Dermis blood vessel endothelial cell (primary cell): ENCODE measurements at regions not wholly inside any gene's neighbourhood (a gene's known extent, or its start where the extent isn't known, plus 50 kb on each side); places are given as distances from the start of the nearest gene placed in this dataset.
"Not testable (repeated sequence)": the region's sequence is repeated elsewhere in the genome, so short reads cannot be mapped to it uniquely, and the experiment has no call there.

Experiments used
- DNase-seq: peaks from one replicate; pipeline ENCODE4 v3.0.0; 2010

DNA sequence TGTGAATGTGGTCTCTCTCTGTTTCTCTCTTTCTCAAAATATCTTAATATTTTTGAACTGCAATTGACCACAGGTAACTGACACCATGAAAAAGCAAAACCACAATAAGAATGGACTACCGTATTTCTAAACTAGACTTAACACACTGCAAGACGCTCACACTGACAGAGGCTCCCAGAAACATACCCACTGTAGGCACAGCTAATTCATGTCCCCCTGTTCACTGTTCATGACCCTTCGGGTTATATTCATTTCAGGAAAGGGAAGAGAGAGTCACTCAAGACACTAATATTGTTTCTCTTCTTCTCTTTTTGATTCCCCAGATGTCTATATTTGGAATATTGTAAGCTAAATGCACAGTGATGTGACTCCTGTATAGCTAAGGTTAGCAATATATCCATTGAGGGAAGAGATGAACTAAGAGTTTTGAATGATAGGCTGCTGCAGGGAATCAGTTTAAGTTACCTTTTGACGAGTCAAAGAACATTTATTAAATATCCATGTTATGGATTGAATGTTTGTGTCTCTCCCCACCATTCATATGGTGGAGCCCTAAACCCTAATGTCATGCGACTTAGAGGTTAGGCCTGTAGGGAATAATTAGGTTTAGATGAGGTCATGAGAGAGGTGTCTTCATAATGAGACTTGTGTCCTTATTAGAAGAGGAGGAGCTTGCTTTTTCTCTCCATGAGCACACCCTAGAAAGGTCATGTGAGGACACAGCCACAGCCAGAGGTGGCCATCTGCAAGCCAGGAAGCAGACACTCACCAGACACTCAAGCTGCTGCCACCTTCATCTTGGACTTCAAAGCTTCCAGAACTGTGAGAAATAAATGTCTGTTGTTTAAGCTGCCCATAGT is 216.6 kb upstream of the GRM7 start:
- no peak for DNase-seq

DNA sequence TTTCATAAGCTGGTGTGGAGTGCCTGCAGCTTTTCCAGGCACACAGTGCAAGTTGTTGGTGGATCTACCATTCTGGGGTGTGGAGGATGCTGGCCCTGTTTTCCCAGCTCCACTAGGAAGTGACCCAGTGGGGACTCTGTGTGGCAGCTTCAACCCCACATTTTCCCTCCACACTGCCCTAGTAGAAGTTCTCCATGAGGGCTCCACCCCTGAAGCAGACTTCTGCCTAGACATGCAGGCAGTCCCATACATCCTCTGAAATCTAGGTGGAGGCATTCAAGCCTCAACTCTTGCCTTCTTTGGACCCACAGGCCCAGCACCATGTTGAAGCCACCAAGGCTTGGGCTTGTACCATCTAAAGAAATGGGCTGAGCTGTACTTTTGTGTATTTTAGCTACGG is 206.2 kb upstream of the GRM7 start:
- DNase-seq, result no peak

DNA sequence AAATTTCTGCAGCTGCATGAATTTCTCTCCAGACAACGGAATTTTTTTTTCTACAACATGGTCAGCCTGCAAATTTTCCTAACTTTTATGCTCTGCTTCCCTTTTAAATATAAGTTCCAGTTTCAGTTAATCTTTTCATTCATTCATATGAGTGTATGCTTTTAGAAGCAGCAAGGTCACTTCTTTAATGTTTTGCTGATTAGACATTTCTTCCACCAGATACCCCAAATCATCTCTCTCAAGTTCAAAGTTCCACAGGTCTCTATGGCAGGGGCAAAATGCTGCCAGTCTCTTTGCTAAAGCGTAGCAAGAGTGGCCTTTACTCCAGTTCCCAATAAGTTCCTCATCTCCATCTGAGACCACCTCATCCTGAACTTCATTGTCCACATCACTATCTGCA is 205.6 kb upstream of the GRM7 start:
- no peak for DNase-seq

DNA sequence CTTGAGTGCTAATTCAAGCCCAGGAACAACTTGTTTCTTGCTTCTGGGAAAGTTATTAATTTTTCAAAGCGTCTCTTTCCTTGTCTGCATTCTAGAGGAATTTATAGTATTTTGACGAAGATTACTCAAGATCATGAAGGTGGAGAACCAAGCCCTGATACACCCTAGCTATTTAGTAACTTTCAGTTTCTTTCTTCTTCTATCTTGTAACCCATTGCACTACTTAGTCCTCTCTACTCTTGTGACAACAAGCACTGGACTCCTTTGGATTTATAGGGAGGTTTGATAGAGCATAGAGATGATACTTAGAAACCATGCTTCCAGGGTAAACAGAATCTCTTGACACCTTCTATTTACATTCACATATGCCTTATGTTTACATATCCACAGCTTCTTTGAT is 203.3 kb upstream of the GRM7 start:
- no peak for DNase-seq

DNA sequence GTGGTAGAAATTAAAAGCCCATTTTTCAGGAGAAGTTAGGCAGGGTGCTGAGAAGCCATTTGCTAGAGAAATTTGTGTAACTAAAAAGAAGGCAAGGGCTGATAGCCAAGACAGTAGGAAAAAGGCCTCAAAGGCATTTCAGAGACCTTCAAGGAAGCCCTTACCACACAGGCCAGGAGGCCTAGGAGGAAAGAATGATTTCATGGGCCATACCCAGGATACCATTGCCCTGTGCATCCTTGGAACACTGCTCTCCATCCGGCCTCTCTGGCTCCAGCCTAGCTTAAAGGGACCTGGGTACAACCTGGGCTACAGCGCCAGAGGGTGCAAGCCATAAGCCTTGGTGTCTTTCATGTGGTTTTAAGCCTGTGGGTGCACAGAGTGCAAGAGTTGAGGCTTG is 193.6 kb upstream of the GRM7 start:
- DNase-seq, result no peak

DNA sequence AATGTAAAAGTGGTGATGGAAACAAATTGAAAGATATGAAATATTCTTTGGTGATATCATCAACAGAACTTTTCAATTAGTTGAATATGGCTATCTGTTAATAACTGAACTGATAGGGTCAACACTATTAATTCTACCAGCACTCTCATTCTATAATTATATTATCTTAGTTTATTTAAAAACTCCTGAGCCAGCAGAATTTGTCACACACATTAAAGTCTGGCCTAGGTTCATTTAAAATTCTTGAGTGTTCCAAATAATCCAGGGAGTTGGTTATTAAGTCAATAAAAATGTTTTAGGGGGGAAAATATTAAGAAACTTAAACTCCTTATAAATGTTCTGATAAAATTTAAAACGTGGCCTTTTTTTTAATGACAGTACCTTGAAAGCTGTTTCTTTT is 189.6 kb upstream of the GRM7 start:
- DNase-seq, result no peak

DNA sequence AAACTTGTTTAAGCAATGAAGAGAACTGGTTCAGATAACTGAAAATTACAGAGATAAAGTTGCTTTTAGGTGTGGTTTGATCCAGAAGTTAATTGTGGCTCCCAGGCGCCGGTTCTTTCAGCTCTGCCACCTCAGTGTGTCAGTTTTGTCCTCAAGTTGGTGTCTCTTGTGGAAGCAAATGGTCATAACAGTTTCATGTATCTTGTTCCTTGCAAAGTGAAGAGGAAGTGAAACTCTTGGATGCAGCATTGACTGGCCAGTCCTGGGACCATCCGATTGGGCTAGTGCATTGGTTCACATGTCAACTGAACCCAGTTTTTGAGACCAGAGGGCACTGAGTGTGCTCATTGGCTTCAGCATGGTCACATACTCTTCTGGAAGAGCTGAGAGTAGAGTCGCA is 181.4 kb upstream of the GRM7 start:
- DNase-seq, result no peak

DNA sequence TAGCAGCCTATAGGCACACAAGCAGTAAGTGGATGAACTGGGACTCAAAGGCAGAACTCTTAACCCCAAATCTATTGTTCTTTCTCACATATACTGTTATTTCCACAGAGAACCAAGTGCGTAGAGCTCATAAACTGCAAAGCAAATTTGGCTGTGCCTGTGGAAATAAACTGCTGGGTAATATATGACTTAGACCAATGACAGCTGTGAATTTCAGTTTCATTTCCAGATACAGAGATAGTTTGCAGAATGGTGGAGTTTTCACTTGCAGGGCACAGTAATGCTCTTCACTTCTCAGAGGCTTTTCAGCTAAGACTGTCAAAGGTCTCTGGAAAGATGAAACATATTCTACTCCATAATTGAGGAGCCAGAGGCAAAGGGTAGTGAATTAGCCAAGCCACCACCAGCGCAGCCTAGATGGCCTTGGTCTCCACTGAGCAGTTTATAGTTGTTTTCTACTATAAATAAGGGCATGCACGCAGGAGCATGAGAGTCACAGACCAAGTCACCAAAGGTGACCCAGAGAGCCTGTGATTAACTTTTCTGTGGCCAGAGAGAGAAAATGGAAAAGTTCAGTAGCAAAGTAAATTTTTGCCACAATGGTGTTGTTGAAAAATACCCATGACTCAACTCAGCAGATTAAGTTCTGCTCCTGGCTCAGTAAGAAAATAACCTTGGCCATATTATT is 180.7 kb upstream of the GRM7 start:
- DNase-seq, result no peak

DNA sequence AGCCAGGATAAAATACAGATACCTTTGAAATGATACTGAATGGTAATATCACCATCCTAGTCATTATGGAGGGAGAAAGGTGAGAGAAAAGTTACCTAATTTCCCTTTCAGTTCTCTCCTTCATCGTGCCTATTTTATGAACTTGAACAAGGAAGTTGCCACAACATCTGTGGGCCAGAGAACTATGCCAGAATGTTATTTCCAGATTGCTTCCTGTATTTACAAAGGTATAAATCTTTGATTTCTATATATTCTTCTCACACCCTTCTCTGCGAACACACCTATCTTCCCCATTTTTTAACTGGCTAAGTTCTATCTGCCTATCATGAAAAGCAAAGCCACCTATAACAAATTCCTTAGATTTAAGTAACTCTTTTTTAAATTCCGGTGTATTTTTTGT is 163.6 kb upstream of the GRM7 start:
- DNase-seq, result no peak

DNA sequence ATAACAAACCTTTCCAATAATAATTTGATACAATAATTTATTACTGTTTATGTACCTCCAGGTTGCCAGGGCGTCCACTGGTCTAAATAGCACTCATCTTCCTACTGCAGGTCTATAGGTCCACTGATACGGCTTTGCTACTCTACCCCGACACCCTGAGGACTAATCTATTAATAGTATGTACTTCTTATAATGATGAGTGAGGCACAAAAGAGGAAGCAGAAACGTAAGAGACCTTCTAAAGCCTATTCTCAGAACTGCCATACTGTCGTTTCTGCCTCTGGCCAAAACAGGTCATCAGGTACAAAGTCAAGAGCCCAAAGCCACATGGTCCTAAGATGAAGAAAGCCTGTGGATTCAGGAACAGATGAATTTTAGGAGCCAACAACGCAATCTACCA is 163.2 kb upstream of the GRM7 start:
- no peak for DNase-seq

DNA sequence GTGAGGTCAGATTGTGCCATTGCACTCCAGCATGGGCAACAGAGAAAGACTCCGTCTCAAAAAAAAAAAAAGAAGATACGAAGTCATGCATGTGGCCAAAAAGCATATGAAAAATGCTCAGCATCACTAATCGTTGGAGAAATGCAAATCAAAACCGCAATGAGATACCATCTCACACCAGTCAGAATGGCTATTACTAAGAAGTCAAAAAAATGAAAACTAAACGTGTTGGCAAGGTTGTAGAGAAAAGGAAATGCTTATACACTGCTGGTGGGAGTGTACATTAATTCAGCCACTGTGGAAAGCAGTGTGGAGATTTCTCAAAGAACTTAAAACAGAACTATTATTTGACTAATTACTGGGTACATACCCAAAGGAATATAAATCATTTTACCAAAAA is 156.1 kb upstream of the GRM7 start:
- DNase-seq, result not testable (repeated sequence)

DNA sequence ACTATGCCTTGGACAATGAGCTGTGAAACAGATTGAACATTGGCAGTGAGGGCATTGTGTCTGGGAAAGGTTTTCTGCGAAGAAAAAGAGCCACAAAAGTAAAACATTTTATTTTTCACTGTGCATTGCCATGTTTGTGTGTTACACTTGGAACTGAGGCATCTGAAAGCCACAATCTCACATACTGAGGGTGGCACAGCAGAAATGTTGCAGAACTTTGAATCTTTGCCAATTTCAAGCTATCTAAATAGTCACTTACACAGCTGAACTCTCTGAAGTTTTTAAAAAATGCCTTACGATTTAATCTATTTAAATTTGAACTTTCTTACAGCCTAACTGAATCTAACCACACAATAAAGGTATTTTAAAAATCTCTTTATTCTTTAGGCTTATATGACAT is 154.1 kb upstream of the GRM7 start:
- no peak for DNase-seq

DNA sequence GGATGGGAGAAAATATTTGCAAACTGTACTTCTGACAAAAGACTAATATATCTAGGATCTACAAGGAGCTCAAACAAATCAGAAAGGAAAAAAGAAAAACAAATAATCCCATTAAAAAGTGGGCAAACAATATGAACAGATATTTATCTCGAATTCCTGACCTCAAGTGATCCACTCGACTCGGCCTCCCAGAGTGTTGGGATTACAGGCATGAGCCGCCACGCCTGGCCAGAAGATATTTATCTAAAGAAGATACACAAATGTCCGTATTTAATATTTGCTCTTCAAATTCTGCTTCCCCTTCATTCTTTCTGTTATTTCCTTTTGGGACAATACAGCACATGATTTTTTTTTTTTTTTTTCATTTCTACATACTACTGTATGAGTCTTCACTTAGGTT is 151.7 kb upstream of the GRM7 start:
- DNase-seq, result no peak

DNA sequence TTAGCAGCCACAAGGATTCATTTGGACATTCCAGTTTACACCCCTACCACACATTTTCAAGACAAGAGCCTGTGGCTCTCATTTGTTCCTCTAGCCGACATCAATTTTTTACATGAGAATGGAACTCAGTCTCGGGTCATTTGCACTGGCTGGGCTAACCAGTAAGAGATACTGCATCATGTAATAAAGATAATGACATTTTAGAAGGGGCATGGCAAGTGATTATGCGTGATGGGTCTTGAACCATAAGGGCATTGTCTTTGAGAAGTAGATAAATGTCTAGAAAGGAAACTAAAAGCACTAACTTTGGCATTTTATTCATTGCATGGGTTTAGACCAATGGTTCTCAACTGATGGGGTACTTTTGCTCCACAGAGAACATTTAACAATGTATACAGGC is 146.0 kb upstream of the GRM7 start:
- no peak for DNase-seq

DNA sequence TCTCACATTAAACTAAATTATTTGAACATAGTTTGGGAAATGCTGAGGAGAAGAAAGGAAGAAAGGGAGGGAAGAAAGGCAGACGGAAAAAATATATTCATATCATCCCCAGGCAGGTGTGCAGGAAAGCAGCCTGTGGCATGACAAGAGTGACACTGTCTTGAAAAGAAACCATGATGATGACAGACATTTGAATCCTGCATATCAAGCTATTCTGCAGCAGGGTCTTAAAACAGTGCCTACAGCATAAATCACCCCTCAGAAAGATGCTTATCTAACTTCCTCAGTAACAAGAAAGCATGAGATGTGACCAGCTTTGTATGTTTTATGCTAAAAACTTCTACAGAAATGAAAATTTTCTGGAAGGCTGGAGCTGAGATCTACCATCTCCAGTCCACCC is 144.5 kb upstream of the GRM7 start:
- DNase-seq, result no peak

DNA sequence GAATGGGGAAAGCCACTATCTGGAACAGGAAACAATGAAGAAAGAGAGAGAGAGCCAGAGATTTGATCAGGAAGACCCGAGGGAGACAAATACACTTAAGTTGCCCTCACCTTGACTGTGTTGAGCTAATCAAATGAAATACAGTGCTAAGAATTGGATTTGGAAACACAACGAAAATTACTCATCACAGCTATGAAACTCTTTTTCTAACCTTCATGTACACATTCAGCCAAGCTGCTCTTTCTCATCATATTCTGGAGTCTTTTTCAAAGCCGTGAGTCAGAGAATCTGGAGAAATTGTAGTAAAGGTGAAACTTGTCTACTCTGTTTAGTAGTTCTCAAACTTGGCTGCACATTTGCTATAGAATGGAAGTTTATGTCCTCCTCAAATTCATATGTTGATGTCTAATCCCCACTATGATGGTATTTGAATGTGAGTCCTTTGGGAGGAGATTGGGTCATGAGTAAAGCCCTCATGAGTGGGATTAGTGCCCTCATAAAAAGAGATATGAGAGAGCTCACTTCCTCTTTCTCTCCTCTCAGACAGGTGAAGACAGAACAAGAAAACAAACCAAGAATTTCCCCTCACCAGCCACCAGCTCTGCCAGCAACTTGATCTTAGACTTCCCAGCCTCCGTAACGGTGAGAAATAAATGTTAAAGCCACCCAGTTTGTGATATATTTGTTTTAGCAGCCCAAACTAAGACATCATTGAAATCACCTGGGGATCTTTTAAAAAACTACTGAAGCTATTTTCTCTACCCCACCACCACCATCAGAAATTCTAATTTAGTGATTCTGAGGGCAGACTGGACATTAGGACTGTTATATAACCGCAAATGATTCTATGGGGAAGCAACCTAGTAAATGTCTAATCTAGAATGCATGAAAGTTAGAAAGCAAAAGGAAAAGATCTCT is 143.6 kb upstream of the GRM7 start:
- no peak for DNase-seq

DNA sequence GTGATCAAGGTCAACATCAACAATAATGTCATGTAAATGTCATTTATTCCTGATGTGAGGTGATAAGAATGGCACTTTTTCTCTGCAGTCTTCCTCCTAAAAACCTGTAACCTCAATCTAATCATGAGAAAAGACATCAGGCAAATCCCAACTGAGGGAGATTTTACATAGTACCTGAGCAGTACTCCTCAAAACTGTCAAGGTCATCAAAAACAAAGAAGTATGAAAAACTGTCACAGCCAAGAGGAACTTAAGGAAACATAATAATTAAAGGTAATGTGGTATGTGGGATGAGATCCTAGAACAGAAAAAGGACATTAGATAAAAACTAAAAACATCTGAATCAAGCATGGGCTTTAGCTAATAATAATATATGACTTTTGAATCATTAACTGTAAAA is 140.9 kb upstream of the GRM7 start:
- no peak for DNase-seq

DNA sequence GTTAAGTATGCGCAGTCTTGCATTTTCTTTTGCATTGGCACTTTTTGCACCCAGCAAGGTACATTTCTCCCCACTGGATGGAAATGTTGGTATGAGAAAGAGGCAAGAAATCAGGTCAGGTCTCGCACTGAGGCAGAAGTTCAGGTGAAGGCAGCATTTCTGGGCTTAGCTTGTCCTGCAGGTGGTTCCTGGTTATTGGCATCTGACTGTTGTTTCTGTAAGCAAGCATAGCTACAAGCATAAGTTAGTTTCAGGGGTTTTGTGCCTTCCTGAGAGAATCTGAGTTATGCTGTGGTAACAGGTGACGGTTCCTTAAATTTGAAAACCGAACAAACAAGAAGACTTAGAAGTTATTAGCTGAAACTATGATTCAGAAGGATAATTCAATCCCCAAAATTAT is 139.4 kb upstream of the GRM7 start:
- no peak for DNase-seq

DNA sequence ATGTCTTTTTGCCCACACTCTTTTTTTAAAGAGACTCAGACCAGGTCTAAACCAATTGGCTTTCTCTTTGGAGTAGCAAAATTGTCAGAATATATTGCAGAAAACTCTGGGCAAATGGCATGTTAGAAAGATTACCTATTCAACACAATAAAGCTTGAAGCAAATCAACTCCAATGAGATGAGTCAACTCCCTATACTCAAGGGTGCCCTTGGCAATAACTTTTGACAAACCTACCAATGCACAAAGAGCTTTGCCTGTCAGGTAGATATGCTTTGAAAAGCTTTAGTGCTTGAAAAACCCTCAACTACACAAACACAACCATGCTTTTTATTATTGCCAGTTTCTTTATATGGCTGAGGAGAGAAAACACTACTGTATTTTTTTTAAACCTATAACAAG is 137.7 kb upstream of the GRM7 start:
- DNase-seq, result no peak

DNA sequence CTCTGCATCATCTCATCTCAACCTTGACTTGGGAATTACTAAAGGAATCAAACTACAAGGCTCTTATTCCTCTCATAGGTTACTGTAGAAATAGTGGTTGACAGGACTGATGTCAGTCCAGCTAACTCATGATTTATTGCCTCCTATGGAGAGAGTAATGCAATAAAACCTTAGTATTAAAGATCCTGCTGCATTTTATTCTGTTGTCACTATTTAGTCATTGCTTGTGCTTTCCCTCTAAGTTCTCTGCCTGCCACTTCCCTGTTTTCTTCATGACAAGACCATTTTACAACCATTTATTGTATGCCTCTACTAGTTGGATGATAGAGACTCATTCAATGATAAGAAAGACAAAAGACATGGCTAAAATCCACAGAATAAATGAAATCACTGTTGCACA is 134.1 kb upstream of the GRM7 start:
- no peak for DNase-seq

DNA sequence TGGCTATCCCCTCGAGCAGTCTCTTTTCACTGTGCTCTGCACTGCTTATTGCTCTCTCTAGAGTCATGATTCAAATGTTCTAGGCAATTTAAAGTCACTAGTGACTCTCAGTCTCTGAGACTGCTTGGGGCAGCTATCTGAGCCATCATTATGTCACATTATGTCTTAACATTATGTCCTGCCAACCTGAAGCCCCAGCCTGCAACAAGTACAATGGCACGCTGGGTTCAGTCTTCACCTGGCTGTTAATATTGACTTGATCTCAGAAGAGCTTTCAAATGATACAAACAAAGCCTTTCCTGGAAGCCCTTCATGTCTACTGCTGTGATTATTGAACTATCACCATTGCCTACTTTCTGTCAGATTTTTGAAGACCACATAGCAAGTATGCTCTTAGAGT is 128.1 kb upstream of the GRM7 start:
- DNase-seq, result no peak

DNA sequence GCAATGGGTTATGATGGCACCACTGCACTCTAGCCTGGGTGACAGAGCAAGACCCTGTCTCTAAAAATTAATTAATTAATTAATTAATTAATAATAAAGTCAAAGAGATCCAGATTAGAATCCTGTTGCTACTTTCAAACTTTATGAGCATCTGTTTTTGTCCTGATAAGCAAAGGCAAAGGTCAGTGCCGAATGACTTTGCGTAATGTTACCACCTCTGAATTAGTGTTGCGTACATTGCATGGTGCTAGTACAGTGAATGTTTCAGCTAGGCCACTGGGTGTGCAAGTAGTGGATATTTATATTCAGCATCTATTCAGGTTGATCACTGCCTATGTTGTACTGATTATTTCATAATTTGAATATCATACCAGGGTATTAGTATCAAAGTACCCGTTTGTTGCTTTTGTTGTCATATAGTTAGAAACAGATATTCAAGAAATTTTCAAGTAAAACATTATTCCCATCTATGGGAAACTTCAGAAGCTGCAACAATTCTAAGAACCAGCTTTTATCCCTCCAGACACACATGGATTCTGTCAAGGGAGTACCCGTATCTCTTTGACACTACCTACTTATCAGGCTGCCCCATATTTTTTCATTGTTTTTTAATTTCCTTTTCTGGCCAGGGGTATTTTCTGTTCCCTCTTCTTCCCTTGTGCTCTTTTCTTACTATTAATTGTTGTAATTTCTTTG is 127.1 kb upstream of the GRM7 start:
- no peak for DNase-seq

DNA sequence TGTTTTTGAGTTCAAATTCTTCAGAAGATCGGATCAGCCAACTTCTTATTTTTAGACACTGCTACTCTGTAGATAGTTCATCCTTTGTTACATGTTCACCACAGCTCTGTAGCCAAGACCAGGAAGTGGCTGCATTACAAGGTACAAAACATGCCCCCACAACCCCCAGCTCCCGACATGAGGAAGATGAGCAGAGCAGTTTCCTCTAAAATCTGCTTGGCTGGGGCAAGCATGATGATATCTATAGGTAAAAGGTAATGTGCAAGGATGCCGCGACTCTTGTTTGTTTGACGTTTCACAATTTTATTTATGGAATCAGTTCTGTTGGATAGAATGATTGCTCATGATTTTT is 126.5 kb upstream of the GRM7 start:
- no peak for DNase-seq
